HG03521 (cell line): ENCODE measurements at regions not wholly inside any gene's neighbourhood (a gene's known extent, or its start where the extent isn't known, plus 50 kb on each side); places are given as distances from the start of the nearest gene placed in this dataset.
"Not testable (repeated sequence)": the region's sequence is repeated elsewhere in the genome, so short reads cannot be mapped to it uniquely, and the experiment has no call there.

Experiments used
- ATAC-seq: cut with Tn5 transposase; IDR thresholded peaks from one replicate; pipeline ENCODE4 v1.9.1; 2021; ENCODE audit warnings: mild to moderate bottlenecking, moderate library complexity; ENCODE audit not compliant: unreplicated experiment

DNA sequence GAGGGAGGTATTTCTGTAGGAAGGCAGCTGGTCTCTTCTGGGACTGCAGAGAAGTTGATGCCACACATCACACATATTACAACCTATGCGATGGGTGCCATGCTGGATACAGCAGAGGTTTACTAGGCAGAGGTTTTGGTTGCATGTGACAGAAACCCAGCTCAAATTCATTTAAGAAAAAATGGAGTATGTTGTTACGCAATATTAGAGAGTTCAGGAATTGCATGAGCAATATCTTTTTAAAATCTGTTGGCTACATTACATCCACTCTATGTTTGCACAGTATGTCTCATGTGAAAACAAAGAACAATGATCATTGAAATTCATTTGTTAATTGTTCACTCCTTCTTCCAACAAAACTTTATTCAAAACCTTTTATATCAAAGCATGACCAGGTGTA lies 425.2 kb downstream of the RWDD3 start:
- no peak for ATAC-seq

DNA sequence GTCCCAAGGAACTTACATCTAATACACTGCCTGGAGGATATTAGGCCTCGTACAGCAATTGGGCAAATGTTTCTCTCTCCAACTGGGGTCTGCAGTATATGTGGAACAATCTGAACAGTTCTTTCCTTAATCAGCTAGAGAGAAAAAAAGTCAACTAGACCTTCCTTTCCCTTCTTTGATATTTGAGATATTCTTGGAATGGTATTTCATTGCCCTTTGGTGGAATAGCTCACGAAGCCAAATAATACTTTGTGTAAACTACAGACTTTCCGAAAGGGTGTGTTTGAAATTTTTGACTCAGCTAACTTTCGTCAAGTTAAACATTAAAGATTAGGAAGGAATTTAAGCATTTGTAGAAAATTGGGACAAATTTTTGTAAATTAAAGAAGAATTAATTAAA lies 425.6 kb downstream of the RWDD3 start:
- no peak for ATAC-seq

DNA sequence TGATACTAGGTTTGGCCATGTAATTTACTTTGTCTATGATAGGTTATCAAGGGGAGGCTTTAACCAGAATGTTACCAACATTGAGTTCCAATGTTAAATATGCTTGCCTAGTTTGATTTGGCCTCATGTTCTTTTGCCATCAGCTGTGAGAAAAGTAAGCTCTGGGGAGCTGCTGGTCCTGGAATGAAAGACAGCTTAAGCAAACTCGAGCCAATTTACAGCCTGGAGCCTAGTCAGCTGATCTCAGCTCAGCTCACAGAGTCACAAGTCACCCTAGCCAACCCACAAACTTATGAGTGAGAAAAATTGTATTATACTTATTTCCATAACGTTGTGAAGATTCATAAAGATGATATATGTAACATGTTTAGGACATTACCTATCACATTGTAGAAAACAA lies 426.7 kb downstream of the RWDD3 start:
- no peak for ATAC-seq

DNA sequence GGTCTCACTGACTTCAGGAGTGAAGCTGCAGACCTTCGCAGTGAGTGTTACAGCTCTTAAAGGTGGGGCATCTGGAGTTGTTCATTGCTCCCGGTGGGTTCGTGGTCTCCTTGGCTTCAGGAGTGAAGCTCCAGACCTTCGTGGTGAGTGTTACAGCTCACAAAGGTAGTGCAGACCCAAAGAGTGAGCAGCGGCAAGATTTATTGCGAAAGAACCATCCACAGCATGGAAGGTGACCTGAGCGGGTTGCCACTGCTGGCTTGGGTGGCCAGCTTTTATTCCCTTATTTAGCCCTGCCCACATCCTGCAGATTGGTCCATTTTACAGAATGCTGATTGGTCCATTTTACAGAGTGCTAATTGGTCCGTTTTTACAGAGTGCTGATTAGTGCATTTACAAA lies 429.5 kb downstream of the RWDD3 start:
- ATAC-seq, result not testable (repeated sequence)

DNA sequence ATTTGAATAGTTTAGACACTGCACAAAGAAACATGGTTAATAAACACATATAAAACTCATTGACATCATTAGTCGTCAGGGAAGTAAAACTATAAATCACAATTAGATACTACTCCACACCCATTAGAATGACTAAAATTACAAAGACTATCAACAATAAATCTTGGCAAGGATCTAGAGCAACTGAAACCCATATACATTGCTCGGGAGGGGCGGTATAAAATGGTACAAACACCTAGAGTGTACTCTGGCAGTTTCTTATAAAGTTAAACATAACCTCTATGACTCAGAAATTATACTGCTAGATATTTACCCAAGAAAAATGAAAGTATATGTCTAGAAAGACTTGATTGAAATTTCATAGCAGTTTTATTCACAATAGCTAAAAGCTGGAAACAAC lies 434.2 kb downstream of the RWDD3 start:
- no peak for ATAC-seq

DNA sequence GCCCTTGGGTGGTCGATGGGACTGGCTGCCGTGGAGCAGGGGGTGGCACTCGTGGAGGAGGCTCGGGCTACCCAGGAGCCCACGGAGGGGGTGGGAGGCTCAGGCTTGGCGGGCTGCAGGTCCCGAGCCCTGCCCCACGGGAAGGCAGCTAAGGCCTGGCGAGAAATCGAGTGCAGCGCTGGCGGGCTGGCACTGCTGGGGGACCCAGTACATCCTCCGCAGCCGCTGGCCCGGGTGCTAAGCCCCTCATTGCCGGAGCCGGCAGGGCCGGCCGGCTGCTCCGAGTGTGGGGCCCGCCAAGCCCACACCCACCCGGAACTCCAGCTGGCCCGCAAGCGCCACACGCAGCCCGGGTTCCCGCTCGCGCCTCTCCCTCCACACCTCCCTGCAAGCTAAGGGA lies 435.6 kb downstream of the RWDD3 start:
- ATAC-seq, result not testable (repeated sequence)

DNA sequence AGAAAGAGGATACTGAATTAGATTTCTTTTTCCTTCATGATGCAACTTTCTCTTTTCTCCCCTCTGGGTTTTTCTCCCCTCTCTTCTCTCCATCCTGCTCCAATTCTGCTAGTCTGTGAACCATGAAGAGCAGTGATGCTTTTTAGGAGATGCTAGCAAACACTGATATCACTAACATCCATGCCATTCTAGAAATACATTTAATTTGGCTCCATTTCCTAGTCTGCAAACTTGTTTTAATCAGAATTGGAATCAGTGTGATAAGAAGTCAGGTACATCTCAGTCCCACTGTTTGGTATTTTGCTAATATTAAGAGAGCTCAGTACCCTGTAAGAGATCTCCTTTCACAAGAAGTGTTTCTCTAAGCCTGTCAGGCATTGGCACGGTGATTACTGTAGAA lies 437.1 kb downstream of the RWDD3 start:
- ATAC-seq, result no peak

DNA sequence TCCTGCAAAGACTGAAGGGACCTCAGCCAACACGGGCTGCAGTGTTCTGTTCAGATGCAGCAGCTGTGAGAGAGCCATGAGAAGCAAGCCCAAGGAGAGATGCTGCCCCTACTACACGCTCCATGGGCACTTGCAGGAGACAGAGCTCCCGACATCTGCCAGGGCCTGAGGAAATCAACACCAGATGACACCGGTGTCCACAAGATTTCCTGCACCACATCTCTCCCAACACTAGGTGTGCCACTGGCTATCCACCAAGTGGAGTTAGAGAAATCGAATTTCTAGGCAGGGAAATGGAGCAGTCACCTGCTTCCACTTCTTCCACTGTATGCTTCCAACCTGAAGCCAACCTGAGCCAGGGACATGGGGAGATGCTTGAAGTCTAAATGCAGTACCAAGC lies 445.3 kb downstream of the RWDD3 start:
- ATAC-seq, result no peak

DNA sequence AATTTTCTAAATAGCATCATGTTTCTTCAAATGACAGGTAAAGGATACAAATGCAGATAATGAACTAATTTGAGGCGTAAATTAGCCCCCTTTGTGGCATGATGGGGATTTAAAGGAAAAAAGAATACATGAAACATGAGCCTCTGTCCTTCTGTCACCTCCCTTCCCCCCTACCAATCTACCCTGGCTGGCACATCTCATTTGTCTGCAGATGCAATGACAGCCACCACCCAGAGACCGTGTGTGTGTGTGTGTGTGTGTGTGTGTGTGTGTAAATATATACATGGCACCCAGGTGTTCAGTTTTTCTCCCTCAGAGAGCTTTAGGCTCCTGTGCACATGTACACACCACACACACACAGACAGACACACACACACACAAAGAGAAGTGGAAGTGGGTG lies 451.1 kb downstream of the RWDD3 start:
- no peak for ATAC-seq

DNA sequence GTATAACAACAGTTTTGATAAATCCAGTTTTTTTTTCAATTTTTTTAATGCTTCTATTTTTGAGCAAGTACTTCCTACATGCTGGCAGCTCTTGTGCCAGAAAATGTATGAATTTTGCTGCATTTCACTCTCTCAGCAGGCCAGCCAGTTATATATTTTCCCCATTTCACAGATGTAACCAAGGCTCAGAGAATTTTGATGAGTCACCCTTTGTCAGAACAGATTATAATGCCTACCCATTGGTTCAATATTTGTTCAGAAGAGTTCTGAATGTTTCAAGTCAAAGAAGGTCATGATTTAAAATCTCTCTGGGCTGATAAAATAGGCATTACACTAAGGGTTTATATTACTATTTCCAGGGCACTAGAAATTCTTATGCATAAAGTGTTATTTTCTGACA lies 452.2 kb downstream of the RWDD3 start:
- ATAC-seq, result no peak

DNA sequence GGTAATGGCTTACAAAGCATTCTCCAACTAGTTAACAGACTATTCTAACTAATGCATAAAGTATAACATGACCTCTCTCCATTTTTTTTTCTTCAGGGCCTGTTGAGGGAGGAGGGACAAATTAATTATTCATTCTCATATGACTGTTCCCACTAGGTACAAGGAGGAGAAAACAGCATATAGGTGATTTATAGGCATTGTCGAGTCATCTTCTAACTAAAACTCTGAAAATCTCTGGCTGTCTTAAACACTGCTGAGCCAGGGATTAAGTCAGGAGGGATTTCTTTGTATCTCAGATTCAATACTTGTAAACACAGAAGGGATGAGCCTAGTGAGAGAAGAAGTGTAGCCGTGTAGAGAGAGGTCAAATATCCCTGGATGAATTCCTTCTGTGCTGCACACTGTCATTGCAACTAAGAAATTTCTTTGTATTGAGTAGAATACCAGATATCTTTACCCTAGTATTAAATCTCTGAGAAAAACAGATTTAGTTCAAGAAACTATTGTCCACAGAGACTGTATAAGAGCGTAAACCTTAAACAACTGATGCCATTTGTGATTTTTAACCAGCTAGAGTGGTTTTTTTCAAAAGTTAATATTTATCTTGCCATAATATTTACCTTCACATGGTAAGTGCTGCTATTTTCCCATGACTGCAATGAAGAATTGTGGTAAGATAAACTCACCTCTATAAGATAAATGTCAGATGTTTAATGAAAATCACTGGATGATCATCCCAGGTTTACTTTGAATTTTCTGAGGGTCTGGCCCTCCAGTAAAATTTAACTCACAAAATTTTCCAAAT lies 465.3 kb downstream of the RWDD3 start:
- ATAC-seq, result no peak

DNA sequence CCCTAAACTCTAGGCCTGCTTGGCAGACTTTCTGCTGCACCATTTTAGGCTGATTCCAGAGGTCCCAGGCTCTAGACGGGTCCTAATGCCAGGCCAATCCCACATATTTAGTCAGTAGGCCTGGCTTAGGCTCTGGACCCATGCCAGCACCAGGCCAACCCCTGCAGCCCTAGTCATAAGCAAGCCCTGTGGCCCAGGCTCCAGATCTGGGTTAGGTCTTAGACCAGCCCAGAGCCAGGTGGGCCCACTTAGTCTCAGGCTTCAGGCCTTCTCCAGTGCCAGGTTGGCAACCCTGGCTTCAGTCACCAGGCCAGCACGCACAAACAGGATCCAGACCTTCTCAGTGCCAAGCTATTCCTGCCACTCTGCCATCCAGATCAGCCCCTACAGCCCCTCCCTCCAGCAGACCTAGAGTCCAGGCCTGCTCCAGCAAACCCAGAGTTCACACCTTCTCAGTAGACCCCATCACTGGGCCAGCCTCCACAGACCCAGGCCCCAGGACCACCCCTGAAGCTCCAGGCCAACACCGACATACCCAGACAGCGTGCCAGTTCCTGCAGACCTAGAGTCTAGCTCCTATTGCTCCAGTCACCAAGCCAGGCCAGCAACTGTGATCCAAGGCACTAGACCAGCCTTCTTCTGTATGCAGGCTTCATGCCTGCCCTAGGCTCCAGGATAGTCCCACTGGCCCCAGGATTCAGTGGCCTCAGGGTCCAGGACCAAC lies 467.6 kb downstream of the RWDD3 start:
- ATAC-seq, result no peak

DNA sequence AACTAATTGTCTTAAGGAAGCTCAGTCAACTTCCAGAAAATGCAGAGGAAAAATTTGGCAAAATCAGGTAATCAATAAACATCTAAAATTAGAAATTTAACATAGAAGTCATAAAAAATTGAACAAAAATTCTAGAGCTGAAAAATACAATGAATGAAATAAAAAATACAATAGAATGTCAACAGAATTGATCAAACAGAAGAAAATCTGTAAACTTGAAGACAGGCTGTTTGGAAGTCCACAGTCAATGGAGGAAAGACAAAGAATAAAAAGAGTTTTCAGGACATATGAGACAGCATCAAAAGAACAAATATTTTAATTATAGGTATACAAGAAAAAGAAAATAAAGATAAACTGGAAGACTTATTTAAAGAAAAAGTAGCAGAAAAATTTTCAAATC lies 469.0 kb downstream of the RWDD3 start:
- ATAC-seq, result no peak

DNA sequence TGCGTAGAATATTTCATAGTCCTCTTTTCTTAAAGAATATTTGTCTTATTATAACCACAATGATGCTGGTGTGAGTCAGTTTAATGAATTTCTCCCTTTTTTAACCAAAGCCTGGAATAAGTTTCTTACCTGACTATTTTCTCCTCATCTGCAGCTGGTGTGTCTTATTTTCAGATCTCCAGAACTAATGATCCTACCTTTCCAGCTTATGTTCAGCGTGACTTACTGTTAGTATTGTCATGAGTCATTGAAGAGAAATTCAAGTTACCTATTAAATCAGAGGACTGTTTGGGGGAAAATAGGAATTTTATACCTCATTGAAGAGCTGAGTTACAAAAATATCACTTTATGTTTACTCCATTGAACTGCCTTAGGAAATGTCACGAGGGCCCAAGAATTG lies 482.1 kb downstream of the RWDD3 start:
- ATAC-seq, result no peak

DNA sequence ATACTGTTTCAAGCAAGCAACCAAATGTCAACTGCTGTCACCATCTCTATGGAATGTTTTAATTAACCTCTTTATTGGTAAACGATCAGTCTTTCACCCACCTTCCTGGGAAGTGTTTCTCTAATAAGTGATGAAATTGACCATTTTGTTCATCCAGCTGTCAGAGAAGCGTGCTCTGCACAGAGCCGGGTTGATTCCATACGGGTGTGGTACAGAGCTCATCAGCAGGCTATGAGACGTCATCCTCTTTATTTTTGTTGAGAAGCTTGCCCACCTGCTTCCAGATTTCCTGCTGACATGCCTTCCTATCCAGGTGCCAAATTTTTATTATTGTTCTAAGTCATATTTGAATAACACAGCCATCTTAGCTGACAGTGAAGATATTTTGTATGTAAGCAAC lies 482.5 kb downstream of the RWDD3 start:
- ATAC-seq, result no peak

DNA sequence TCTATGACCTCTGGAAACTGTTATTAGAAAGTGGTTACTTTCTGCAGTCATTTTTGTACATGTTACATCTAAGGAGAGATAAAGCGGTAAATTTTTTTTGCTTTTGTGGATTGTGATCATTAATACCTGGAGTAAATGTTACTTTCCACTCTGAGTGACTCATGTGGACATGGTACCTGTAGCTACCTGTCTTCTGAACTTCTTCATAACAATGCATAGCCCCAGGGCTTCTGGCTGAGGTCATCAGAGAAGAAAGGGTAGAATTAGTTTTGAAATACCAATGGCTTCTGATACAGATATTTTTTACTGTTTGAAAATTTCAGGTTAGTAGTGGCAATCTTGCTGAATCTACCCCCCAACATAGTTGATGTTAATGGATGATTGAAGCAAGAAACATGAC lies 489.3 kb downstream of the RWDD3 start:
- ATAC-seq, result no peak

DNA sequence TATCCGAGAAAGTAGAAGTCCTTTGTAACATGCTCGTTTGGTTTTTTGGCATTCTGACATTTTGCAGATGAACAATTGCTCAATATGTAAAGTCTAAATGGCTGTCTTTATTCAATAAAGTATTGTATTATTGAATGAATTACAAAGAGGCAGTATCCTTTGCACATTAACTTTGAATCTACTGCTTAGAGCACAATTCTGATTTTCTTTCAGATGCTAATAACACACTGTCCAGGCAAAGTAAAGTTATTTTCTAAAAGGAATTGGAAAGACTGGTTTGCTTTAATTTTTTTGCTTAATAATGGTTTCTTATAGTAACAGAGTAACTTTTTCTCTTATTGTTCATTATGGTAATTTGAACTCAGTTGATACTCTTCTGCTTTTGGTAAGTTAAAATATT lies 494.8 kb downstream of the RWDD3 start:
- ATAC-seq, result no peak

DNA sequence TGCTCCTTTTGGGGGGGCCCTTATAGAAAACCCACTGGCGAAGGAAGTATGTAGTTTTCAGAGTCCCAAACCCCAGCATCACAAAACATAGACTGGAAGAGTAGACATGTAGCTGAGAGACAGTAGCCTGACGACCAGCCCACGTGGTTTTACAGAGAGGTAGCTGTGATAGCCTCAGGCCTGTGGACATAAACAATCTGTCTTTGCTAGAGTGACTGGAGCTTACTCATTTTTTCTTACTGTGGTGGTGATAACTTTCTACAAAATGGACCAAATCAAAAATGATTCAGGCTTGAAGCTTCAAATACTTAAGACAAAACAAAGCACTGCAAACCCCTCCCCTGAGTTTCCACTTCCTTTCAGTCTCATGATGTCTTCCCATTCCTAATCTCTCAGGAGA lies 497.0 kb downstream of the RWDD3 start:
- ATAC-seq, result no peak

DNA sequence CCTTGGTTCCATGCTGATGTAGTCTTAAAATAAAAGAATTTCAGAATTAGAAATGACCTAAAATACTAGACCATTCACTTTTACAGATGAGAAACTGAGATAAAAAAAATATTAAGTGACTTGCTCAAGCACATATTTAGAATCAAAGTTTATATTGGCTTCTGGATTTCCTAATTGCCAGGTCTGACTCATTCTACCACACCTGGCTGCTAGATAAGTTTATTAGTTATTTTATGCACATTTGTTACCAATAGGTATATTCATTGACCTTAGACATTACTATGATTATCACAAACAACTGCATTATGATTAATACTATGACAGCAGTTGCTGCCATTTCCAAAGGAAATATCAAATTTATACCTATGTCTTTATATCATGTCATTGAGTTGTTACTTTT lies 497.5 kb downstream of the RWDD3 start:
- no peak for ATAC-seq

DNA sequence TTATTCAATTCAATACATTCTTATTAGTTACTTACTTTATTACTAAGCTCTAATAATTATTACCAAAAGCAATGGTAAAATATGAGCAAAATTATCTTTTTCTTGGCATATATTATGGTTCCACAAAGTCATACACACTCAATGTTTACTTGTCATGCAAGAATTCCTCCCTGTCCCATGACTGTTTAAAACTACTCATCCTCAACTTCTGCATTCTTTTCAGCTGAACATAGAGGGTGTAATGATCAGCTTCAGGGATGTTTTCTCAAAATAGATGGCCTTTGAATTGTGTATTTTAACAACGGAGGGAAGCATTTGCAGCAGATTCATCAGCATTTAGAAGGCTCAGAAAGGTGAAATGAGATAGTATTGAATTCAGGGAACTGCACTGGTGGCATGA lies 499.0 kb downstream of the RWDD3 start:
- ATAC-seq, result no peak

DNA sequence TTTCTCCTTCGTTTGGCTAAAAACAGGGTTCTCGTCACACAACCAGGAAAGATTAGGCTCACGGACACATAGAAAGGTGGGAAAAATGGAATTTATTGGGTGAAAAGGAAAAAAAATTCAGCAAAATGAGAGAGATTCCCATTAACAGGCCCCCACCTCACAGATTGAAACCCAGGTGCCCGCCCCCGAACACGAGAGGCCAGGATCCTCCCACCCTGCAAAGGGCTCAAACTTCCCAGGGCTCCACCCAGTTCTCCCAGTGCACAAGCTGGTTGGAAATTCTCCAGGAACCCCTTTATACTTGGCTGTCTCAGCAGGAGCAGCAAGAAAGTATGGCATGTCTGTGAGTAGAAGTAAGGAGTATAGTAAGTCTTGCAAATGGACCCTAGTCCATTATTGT lies 499.7 kb downstream of the RWDD3 start:
- ATAC-seq, result no peak

DNA sequence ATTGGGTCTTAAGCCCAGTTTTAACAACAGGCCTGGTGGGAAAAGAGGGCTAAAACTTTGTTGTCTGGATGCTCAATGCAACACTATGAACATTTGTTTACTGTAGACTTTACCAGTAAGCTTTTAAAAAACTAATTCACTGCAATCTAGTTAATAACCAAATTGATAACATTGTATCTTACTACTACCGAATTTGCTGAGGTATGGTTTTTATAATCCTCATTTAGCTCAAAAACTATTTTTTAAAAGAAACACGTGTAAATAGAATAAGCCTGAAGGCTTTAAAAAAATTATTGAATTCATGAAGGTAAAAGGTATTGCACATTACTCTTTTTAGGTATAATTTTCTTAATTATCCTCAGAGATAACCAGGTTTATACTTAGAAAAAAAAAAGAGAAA lies 500.6 kb downstream of the RWDD3 start:
- ATAC-seq, result no peak
